ENCODE measurements at regions not wholly inside any gene's neighbourhood (a gene's known extent, or its start where the extent isn't known, plus 50 kb on each side); places are given as distances from the start of the nearest gene placed in this dataset.
A peak's percentile ranks its signal among the peaks of the same experiment; 100 is the strongest.

DNA sequence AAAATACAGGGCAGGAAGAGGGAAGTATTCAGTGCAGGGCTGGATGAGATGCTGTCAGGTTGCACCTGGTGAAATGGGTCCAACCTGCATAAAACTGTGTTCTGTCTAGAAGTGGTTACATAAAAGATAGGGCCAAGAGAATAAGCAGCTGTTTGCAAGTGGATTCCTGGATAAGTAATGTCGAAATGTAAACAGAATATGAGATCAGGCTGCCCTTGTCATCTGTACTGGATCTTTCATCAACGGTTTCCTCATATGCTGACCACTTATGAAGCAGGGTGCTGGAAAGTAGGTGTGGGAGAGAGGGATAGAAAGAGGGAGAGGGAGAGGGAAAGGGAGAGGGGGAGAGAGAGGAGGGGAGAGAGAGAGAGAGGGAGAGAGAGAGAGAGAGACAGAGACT lies 349.8 kb upstream of the CPEB2 start:
- no peak for DNase-seq
- TF ChIP-seq CTCF (conservative IDR thresholded peaks at IDR 0.05) (no peak), EZH2 (IDR thresholded peaks at IDR 0.05; ENCODE audit: low read depth) (no peak)
- Histone ChIP-seq H3K9me2 (ENCODE audit: insufficient read depth) (no peaks in the 10 kb centered on the region), H3K4me3 (no peak overlapping the region), H3K27ac (no peak overlapping the region), H3K27me3 (ENCODE audit: insufficient read depth, low read depth) (no peaks in the 10 kb centered on the region), H3F3A (ENCODE audit: insufficient read depth, low read depth) (no peaks in the 10 kb centered on the region), H2AFZ (peak overlapping the region; percentile 55; the same call in 1 of the 2 replicates), H4K20me1 (ENCODE audit: insufficient read depth) (no peaks in the 10 kb centered on the region), H3K4me2 (no peak overlapping the region), H3K36me3 (ENCODE audit: low read depth) (no peaks in the 10 kb centered on the region), H3K9me3 (ENCODE audit: insufficient read depth, low read depth) (no peaks in the 10 kb centered on the region), H3K79me2 (ENCODE audit: low read depth) (no peaks in the 10 kb centered on the region), H3K4me1 (replicated peaks; ENCODE audit: insufficient read depth) (no peaks in the 10 kb centered on the region; the same call in 1 of the 2 replicates)
- POLR2A ChIA-PET (ENCODE audit: unreplicated experiment): no interaction called here
- CTCF ChIA-PET: no interaction called here
- intact Hi-C loops (cut with micrococcal nuclease; ENCODE audit: unreplicated experiment): no loop called here
- BruUV-seq (replicated peaks): no TSS peak

DNA sequence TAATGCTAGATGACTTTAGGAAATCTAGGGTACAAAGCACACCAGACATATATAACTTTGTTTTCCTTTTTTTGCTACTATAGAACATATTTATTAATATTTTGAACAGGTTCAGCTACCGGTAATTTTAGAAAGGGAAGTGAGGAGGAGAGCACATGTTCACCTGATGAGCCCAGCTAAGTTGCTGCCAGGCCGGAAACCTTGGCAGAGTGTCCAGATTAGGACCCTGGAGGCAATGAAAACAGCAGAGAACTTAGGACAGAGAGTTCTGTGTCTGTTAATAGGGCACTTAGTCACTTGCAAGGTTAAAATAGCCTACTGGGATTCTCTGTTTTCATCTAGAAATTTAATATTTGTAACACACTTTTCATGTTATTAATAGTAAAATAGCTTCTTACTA lies 348.9 kb upstream of the CPEB2 start:
- Histone ChIP-seq H3K27me3 (ENCODE audit: insufficient read depth, low read depth) (no peaks in the 10 kb centered on the region), H3K79me2 (ENCODE audit: low read depth) (no peaks in the 10 kb centered on the region), H2AFZ (no peak overlapping the region), H3F3A (ENCODE audit: insufficient read depth, low read depth) (no peaks in the 10 kb centered on the region), H3K9me2 (ENCODE audit: insufficient read depth) (no peaks in the 10 kb centered on the region), H3K36me3 (ENCODE audit: low read depth) (no peaks in the 10 kb centered on the region), H3K27ac (no peak overlapping the region), H4K20me1 (ENCODE audit: insufficient read depth) (no peaks in the 10 kb centered on the region), H3K4me1 (replicated peaks; ENCODE audit: insufficient read depth) (no peaks in the 10 kb centered on the region; the same call in 1 of the 2 replicates), H3K9me3 (ENCODE audit: insufficient read depth, low read depth) (no peaks in the 10 kb centered on the region), H3K4me2 (no peak overlapping the region), H3K4me3 (no peak overlapping the region)
- intact Hi-C loops (cut with micrococcal nuclease; ENCODE audit: unreplicated experiment): no loop called here
- BruUV-seq (replicated peaks): no TSS peak
- no peak for TF ChIP-seq CTCF (conservative IDR thresholded peaks at IDR 0.05)
- no peak for TF ChIP-seq EZH2 (IDR thresholded peaks at IDR 0.05; ENCODE audit: low read depth)
- ChIA-PET POLR2A (ENCODE audit: unreplicated experiment) (no interaction called here), CTCF (no interaction called here)
- no peak for DNase-seq

GRCh38 chr4:14659286-14659685 lies 343.0 kb upstream of the CPEB2 start:
- no peaks in the 10 kb centered on the region for H3K36me3 ChIP-seq (ENCODE audit: low read depth)
- CTCF ChIA-PET: no interaction called here

More at GRCh38 chr4:14659286-14659685, 343.0 kb upstream of the CPEB2 start:
- H3F3A ChIP-seq (ENCODE audit: insufficient read depth, low read depth): no peaks in the 10 kb centered on the region
- intact Hi-C loops (cut with micrococcal nuclease; ENCODE audit: unreplicated experiment): no loop called here
- H3K4me3 ChIP-seq: no peak overlapping the region
- H3K9me2 ChIP-seq (ENCODE audit: insufficient read depth): no peaks in the 10 kb centered on the region
- H3K4me1 ChIP-seq (replicated peaks; ENCODE audit: insufficient read depth): no peaks in the 10 kb centered on the region
- POLR2A ChIA-PET (ENCODE audit: unreplicated experiment): no interaction called here
- TF ChIP-seq EZH2 (IDR thresholded peaks at IDR 0.05; ENCODE audit: low read depth) (no peak), CTCF (conservative IDR thresholded peaks at IDR 0.05) (no peak)
- H3K79me2 ChIP-seq (ENCODE audit: low read depth): no peaks in the 10 kb centered on the region
- no peak overlapping the region for H2AFZ ChIP-seq
- no TSS peak for BruUV-seq (replicated peaks)
- no peak overlapping the region for H3K4me2 ChIP-seq
- no peaks in the 10 kb centered on the region for H4K20me1 ChIP-seq (ENCODE audit: insufficient read depth)
- no peak overlapping the region for H3K27ac ChIP-seq
- no peaks in the 10 kb centered on the region for H3K27me3 ChIP-seq (ENCODE audit: insufficient read depth, low read depth)
- no peaks in the 10 kb centered on the region for H3K9me3 ChIP-seq (ENCODE audit: insufficient read depth, low read depth)
- no peak for DNase-seq
